ENCODE measurements at regions not wholly inside any gene's neighbourhood (a gene's known extent, or its start where the extent isn't known, plus 50 kb on each side); places are given as distances from the start of the nearest gene placed in this dataset.

DNA sequence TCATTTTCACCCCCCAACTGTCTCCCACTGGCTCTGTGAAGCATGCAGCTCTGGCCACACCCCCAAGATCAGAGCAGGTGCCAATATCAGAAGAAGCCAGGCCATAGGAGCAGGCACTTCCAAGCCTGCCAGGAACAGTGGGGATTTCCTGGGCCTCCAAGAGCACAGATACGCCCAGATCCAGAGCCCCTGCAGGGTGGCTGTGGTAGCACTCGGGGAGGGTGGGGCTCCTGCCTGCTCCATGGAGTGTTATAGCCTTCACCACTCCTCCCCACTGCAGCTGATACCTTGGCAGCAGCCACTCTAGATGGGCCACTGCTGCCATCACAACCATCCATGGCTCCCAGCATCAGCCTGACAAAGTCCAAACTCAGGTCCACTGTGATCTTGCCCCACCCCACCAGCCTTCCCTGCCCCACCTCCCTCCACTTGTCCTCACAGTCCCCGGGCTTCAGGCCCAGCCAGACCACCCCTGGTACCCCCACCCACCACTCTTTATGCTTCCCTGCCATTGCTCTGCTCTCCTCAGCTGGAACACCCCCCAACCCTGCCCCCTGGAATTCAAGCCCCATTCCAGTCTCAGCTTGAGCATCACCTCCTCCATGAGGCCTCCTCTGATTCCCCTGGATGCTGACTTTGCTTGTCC lies 448.3 kb downstream of the MATN1 start:
- DNase-seq (ENCODE audit: low read depth): no peak
- TF ChIP-seq, protein P1, sequence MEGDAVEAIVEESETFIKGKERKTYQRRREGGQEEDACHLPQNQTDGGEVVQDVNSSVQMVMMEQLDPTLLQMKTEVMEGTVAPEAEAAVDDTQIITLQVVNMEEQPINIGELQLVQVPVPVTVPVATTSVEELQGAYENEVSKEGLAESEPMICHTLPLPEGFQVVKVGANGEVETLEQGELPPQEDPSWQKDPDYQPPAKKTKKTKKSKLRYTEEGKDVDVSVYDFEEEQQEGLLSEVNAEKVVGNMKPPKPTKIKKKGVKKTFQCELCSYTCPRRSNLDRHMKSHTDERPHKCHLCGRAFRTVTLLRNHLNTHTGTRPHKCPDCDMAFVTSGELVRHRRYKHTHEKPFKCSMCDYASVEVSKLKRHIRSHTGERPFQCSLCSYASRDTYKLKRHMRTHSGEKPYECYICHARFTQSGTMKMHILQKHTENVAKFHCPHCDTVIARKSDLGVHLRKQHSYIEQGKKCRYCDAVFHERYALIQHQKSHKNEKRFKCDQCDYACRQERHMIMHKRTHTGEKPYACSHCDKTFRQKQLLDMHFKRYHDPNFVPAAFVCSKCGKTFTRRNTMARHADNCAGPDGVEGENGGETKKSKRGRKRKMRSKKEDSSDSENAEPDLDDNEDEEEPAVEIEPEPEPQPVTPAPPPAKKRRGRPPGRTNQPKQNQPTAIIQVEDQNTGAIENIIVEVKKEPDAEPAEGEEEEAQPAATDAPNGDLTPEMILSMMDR (IDR thresholded peaks at IDR 0.05; ENCODE audit: low read length, missing control alignments): no peak
- H3K4me3 ChIP-seq (replicated peaks; ENCODE audit: low read depth, low read length): no peak overlapping the region

DNA sequence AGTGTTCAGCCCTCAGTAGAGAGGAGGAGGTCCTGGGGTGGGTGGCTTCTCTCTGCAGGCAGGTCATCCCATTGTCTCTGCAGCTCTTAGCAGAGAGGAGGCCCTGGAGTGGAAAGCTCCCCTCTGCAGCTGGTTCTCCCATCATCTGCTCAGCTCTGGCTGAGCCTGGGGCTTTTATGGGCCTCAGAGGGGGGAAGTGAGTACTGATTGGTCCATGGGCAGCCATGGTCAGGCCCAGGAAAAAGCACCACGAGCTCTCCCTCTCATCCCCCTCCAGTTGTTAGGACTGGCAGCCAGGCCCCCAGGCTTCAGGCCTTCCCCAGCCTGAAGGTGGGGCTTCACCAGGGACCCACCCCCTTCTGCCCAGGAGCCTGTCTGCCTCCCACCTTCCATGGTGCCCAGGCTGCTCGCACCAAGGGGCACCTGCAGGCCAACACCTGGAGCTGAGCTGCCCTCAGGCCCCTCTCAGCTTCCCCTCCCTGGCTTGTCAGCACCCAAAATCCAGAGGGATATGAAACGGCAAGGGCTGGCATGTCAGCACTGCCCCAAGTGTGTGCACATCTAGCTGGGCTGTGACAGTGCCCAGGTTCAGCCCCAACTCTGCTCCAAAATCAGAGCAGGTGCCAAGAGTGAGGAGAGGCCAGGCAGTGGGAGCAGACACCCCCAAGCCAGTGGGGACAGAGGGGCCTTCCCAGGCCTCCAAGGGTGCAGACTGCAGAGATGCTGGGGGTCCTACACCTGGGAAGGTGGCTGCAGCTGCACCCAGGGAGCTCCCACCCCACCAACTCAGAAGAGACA lies 449.0 kb downstream of the MATN1 start:
- H3K4me3 ChIP-seq (replicated peaks; ENCODE audit: low read depth, low read length): no peak overlapping the region
- TF ChIP-seq, protein P1 (IDR thresholded peaks at IDR 0.05; ENCODE audit: low read length, missing control alignments): no peak
- DNase-seq (ENCODE audit: low read depth): no peak

DNA sequence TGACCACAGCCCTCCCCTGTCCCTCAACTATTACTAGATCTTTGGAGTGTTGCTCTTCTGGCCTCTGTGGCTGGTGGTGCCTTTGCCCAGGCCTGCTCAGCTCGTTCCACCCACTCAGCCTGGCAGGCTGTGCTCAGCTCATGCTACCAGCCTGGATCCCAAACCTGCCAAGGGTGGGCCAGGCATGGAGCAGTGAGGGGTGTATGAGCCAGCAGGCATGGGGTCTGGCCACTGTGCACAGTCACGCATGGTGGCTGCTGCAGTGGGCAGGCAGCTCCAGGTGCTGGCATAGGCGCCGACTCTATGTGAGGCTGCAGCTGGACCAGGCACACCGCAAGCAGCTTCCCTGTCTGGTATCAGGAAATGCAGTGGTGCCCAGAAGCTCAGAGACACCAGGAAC lies 449.9 kb downstream of the MATN1 start:
- TF ChIP-seq, protein P1 (IDR thresholded peaks at IDR 0.05; ENCODE audit: low read length, missing control alignments): no peak
- DNase-seq (ENCODE audit: low read depth): no peak
- no peak overlapping the region for H3K4me3 ChIP-seq (replicated peaks; ENCODE audit: low read depth, low read length)

DNA sequence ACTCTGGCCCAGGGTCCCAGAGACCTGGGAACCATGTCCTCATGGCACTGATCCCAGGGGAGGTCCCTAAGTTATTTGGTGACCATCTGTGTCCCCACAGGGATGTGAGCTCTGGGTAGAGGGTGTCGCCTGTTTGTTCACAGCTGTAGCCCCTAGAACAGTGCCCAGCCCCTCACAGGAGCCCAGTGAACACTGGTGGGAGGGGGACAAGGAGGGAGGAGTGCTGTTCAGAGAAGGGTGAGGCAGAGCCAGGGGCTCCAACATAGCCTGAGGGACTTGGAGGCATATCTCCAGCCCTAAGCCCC lies 450.4 kb downstream of the MATN1 start:
- DNase-seq (ENCODE audit: low read depth): no peak
- no peak overlapping the region for H3K4me3 ChIP-seq (replicated peaks; ENCODE audit: low read depth, low read length)
- TF ChIP-seq, protein P1 (IDR thresholded peaks at IDR 0.05; ENCODE audit: low read length, missing control alignments): no peak

DNA sequence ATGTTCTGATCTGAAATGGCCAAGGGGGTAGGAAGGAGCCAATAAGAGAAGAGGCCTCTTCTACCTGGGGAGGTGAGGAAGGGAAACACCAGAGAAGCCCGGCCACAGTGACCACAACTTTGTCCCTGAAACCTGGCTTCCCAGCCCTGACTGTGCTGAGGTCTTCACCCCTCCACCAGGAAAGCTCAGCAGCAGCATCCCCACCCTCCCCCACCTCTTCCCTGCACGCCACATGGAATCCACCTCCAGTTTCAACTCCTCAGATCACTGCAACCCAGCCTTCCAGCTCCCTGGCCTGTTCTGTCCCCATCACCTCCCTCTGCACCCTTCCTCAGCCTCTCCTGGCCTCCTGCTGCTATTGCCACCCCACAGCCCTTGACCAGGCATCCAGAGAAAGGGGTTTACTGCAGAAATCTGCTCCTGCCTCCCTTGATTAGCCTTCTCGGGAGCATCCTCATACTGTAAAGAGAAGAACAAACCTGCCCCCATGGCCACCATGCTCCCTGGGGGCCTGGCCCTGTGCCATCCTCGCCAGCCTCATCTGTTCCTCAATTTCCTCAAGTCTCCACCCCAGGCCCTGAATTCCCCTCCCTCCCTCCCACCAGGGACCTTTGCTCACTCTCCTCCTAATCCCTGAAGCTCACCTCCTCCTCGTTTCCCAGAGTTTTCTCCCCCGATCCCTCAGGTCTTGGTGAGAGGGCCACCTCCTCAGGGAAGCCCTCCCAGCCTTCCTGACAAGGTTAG lies 450.9 kb downstream of the MATN1 start:
- TF ChIP-seq, protein P1 (IDR thresholded peaks at IDR 0.05; ENCODE audit: low read length, missing control alignments): no peak
- no peak for DNase-seq (ENCODE audit: low read depth)
- no peak overlapping the region for H3K4me3 ChIP-seq (replicated peaks; ENCODE audit: low read depth, low read length)

DNA sequence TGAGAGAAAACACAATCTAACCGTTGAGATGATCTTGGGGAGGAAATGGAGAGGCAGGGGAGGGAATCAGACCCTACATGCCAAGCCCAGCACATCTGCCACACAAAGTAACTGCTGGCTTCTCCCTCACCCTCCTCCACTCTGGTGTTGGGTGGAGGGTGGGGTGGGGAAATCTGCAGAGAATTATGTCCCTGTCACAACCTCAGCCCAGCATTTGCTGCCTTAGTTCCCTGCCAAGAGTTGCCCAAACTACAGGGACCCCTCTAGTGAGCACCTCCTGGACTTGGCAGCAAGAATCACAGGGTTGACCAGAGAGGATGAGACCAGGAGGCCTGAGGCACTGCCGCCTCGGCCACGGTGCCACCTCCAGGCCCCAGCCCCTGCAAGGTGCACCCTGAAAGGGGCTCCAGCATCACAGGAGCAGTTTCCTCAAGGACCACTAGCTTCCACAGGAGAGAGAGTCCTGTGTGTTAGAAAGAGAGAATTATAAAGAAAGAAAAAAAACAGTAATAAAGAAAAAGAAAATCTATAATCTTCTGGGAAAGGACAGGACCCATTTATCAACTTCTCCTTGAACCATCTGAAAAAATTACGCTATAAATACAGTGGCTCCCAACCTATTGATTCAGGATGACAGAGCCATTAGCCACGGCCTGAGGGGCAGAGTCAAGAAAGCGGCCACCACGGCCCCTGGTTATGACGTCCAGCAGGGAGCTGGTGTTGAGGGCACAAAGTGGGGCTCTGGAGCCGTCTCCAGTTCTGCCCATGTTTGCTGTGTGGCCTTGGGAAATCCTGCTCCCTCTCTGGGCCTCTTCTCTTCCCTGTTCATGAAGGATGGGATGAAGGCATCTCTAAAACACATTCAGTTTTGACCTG lies 451.7 kb downstream of the MATN1 start:
- no peak for DNase-seq (ENCODE audit: low read depth)
- H3K4me3 ChIP-seq (replicated peaks; ENCODE audit: low read depth, low read length): no peak overlapping the region
- TF ChIP-seq, protein P1 (IDR thresholded peaks at IDR 0.05; ENCODE audit: low read length, missing control alignments): no peak

Measured in fibroblast of pulmonary artery (primary cell).